Caco-2 (cell line): ENCODE measurements at regions not wholly inside any gene's neighbourhood (a gene's known extent, or its start where the extent isn't known, plus 50 kb on each side); places are given as distances from the start of the nearest gene placed in this dataset.

Experiments used
- BruUV-seq: library from RNA; stranded (reverse); fragments of 400-500 nt; replicated peaks from 2 replicates; lab custom pipeline; 2021; lab: Mats Ljungman, UMichigan
- CTCF ChIA-PET: fragments of 300-600 bp; sonication (Branson Sonifier 250); formaldehyde crosslinking; loops from one replicate; lab custom pipeline; 2022; ENCODE audit warnings: antibody characterized with exemption; lab: Charles Lee
- POLR2A ChIA-PET: fragments of 300-600 bp; sonication (Branson Sonifier 250); formaldehyde crosslinking; loops from one replicate; lab custom pipeline; 2022; ENCODE audit warnings: antibody characterized with exemption; lab: Charles Lee
- DNase-seq, 2 experiments: peaks; one replicate each; pipeline versions ENCODE4 v3.0.0 to v3.0.0-alpha.2; 2020 to 2022
- H3K27me3 ChIP-seq: replicated peaks from 2 replicates; pipeline ENCODE4 v1.6.0; 2011; ENCODE audit warnings: low read length; ENCODE audit not compliant: control insufficient read depth, insufficient read depth
- H3K36me3 ChIP-seq: 2 replicates; pipeline ENCODE4 v1.5.1; 2011; ENCODE audit warnings: low read length; ENCODE audit not compliant: control insufficient read depth, insufficient read depth
- H3K4me1 ChIP-seq: fragments of 250-450 bp; sonication (Bioruptor Pico); 2 replicates; pipeline ENCODE4 v1.5.1; 2020; ENCODE audit warnings: mild to moderate bottlenecking
- H3K4me3 ChIP-seq: 2 replicates; pipeline ENCODE4 v1.5.1; 2011; ENCODE audit warnings: low read depth, mild to moderate bottlenecking, control low read depth, low read length
- H3K9me3 ChIP-seq: fragments of 250-450 bp; sonication (Bioruptor Pico); 2 replicates; pipeline ENCODE4 v1.5.1; 2020; ENCODE audit warnings: mild to moderate bottlenecking, moderate library complexity
- H3K27ac Mint-ChIP-seq: one replicate; pipeline ENCODE4 v1.8.0; 2022; ENCODE audit warnings: mixed read lengths; ENCODE audit not compliant: unreplicated experiment
- H3K27me3 Mint-ChIP-seq: one replicate; pipeline ENCODE4 v1.8.0; 2022; ENCODE audit warnings: mixed read lengths; ENCODE audit not compliant: insufficient read depth, unreplicated experiment
- H3K36me3 Mint-ChIP-seq: one replicate; pipeline ENCODE4 v1.8.0; 2022; ENCODE audit warnings: mild to moderate bottlenecking, mixed read lengths; ENCODE audit not compliant: insufficient read depth, unreplicated experiment
- H3K4me1 Mint-ChIP-seq: one replicate; pipeline ENCODE4 v1.8.0; 2022; ENCODE audit warnings: low read depth, mixed read lengths; ENCODE audit not compliant: unreplicated experiment
- H3K4me3 Mint-ChIP-seq: one replicate; pipeline ENCODE4 v1.8.0; 2022; ENCODE audit warnings: mild to moderate bottlenecking, moderate library complexity, mixed read lengths; ENCODE audit not compliant: unreplicated experiment
- H3K9me3 Mint-ChIP-seq: one replicate; pipeline ENCODE4 v1.8.0; 2022; ENCODE audit warnings: mixed read lengths; ENCODE audit not compliant: unreplicated experiment
- CTCF ChIP-seq, 2 experiments: fragments of 200-600 bp in 1 of 2; IDR thresholded peaks; 1 replicate in 1 of 2; 2 replicates in 1 of 2; pipeline versions ENCODE4 v1.5.1 to v1.8.0; 2011 to 2022; ENCODE audit warnings: antibody characterized with exemption in 1 of 2, control low read depth in 1 of 2, inconsistent platforms in 1 of 2, low read depth in 1 of 2, low read length in 1 of 2, mild to moderate bottlenecking in 1 of 2, moderate library complexity in 1 of 2; ENCODE audit not compliant: insufficient read depth in 1 of 2, severe bottlenecking in 1 of 2, unreplicated experiment in 1 of 2
- intact Hi-C: fragments of 100-400 bp; cut with micrococcal nuclease; formaldehyde crosslinking; loops from one replicate; pipeline ENCODE4 v1.10.0; 2022; ENCODE audit not compliant: unreplicated experiment

- Histone ChIP-seq H3K27me3 (no peaks in the 10 kb centered on the region), H3K36me3 (no peaks in the 10 kb centered on the region), H3K4me1 (no peaks in the 10 kb centered on the region), H3K4me3 (no peak overlapping the region), H3K9me3 (no peaks in the 10 kb centered on the region)
- Mint-ChIP-seq H3K4me1 (no peaks in the 10 kb centered on the region), H3K36me3 (no peaks in the 10 kb centered on the region), H3K27ac (no peak overlapping the region), H3K27me3 (peaks cover 24% of the 10 kb centered on the region), H3K4me3 (no peak overlapping the region), H3K9me3 (no peaks in the 10 kb centered on the region)
- no peak for TF ChIP-seq CTCF (IDR thresholded peaks at IDR 0.05; ENCODE audit: insufficient read depth in 1 of 2, low read depth in 1 of 2, low read length in 1 of 2, severe bottlenecking in 1 of 2, unreplicated experiment in 1 of 2)
- ChIA-PET CTCF (no interaction called here), POLR2A (no interaction called here)
- DNase-seq: no peak
- intact Hi-C loops: no loop called here
- BruUV-seq: no TSS peak
Measured at GRCh38 chr5:167763772-167764171, 527.7 kb upstream of the WWC1 start.

DNA sequence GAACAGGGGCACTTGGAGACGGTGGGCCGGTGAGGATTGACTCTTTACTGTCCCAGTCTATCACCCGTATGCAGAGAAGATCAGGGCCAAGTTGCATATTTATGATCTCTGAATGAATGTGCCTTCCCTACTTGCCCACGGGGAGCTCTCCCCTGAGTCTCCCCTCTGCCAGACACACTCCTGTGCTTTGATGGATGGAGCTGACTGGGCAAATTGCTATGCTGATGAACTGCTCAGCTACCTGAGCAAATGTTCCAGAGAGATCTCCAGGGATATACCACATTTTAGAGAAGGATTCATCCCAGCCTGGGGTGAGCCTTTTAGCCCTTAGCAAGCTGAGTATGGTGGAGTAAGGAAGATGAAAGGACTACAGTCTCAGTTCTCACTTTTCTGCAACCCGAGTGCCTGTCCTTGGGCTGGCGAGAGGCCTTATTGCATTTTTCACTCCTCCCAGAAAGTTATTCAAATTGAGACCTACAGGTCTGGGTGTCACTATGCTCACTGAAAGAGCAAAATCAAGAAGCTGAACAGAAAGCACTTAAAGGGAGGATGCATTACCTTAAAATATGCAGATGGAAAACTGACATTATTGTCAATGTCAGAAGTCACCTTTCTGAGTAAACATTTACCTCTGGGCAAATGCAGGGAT is 526.7 kb upstream of the WWC1 start:
- ChIA-PET POLR2A (no interaction called here), CTCF (no interaction called here)
- H3K4me3 ChIP-seq: no peak overlapping the region
- no peaks in the 10 kb centered on the region for H3K4me1 ChIP-seq
- Mint-ChIP-seq H3K9me3 (no peaks in the 10 kb centered on the region), H3K27me3 (peaks cover 24% of the 10 kb centered on the region), H3K4me1 (no peaks in the 10 kb centered on the region), H3K36me3 (no peaks in the 10 kb centered on the region), H3K27ac (no peak overlapping the region), H3K4me3 (no peak overlapping the region)
- H3K9me3 ChIP-seq: no peaks in the 10 kb centered on the region
- no TSS peak for BruUV-seq
- TF ChIP-seq CTCF (IDR thresholded peaks at IDR 0.05; ENCODE audit: insufficient read depth in 1 of 2, low read depth in 1 of 2, low read length in 1 of 2, severe bottlenecking in 1 of 2, unreplicated experiment in 1 of 2): no peak
- H3K27me3 ChIP-seq: no peaks in the 10 kb centered on the region
- H3K36me3 ChIP-seq: no peaks in the 10 kb centered on the region
- intact Hi-C loops: no loop called here
- DNase-seq: no peak

- Histone ChIP-seq H3K4me3 (no peak overlapping the region), H3K4me1 (no peaks in the 10 kb centered on the region), H3K9me3 (no peaks in the 10 kb centered on the region), H3K27me3 (no peaks in the 10 kb centered on the region), H3K36me3 (no peaks in the 10 kb centered on the region)
- ChIA-PET POLR2A (no interaction called here), CTCF (no interaction called here)
- H3K9me3 Mint-ChIP-seq: no peaks in the 10 kb centered on the region
- H3K4me3 Mint-ChIP-seq: no peak overlapping the region
- intact Hi-C loops: no loop called here
- no TSS peak for BruUV-seq
- TF ChIP-seq CTCF (IDR thresholded peaks at IDR 0.05; ENCODE audit: insufficient read depth in 1 of 2, low read depth in 1 of 2, low read length in 1 of 2, severe bottlenecking in 1 of 2, unreplicated experiment in 1 of 2): no peak
- no peak for DNase-seq
- H3K27ac Mint-ChIP-seq: no peak overlapping the region
- H3K27me3 Mint-ChIP-seq: peaks cover 24% of the 10 kb centered on the region
- no peaks in the 10 kb centered on the region for H3K4me1 Mint-ChIP-seq
- H3K36me3 Mint-ChIP-seq: no peaks in the 10 kb centered on the region
Measured at GRCh38 chr5:167765352-167765751, 526.1 kb upstream of the WWC1 start.
